Stimulated activated CD8-positive, alpha-beta memory T cell treated with anti-CD3 and anti-CD28 coated beads, Interleukin-12 subunit alpha, Interleukin-12 subunit beta, amount 100 ng/mL, for 4 hours (primary cell): ENCODE measurements at regions not wholly inside any gene's neighbourhood (a gene's known extent, or its start where the extent isn't known, plus 50 kb on each side); places are given as distances from the start of the nearest gene placed in this dataset.

Experiments
- DNase-seq: peaks from one replicate; pipeline ENCODE4 v3.0.0-alpha.2; 2020; ENCODE audit warnings: low read depth

DNA sequence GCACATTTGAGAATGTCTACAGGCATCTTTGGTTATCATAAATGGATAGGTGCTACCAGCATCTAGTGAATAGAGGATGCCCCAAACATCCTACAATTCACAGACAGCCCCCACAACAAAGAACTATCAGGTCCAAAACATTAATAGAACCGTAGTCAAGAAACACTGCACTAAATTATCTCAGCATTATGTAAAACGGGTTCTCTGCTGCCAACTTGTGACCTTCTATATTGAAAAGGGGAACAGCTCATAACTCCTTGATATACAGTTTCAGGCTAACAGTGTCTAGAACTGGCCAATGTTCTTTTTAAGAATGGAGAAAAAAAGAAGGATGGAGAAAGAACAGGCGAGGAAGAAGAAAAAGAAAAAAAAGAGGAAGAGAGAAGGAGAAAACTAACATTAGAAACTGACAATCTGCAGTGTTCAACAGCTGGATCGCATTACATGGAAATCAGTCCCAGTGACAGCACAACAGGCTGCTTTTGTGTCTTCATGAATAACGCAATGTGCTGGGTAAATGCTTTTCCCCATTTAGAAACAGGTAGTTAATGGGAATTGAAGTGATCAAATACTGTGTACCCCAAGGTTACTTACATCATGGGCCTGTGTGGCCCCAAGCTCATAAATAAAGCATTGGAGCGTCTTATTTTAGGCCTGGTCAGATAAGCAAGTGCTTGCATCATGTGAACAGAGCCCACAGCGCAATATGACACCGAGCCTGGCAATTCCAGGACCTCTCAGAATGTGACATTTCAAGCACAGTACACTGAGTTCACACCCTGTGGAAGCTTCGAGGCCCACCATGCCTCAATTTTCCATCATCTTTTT is 339.5 kb downstream of the DHX15 start:
- DNase-seq, result no peak

DNA sequence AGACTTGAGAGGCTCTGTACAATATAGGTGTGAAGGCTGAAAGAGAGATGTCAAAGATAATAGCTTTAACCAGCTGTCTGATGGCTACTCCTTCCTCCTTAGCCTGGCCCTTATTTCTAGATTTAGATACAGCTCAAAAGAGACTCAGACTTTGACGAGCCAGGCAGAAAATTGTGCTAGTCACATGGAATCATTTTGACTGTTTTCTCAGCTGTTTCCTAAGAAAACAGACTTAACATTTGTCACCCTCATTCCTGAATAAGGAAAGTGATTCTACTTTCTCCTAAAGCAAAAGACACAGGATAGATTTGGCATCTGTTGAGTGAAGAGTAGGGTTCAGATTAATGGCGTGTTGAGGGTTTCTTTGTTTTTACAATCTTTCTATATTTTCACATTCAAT is 340.7 kb downstream of the DHX15 start:
- DNase-seq, result no peak

DNA sequence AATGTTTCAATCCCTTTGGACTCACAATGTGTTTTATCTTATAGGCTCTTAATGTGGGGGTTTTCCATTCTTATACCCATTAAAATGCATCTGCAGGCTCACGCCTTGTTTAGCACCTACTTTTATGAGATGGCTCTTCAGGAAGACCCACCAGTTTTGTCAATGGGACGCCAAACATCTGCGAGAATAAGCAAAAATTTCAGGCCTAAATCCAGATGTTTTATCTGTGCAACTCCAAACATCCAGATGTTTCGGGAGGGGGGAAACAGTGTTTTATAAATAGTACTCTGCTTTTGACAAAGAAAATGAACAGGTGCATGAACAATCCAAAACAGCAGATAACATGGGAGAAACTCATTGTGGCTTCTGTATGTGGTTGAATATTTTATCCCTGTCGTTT is 342.8 kb downstream of the DHX15 start:
- DNase-seq, result no peak

DNA sequence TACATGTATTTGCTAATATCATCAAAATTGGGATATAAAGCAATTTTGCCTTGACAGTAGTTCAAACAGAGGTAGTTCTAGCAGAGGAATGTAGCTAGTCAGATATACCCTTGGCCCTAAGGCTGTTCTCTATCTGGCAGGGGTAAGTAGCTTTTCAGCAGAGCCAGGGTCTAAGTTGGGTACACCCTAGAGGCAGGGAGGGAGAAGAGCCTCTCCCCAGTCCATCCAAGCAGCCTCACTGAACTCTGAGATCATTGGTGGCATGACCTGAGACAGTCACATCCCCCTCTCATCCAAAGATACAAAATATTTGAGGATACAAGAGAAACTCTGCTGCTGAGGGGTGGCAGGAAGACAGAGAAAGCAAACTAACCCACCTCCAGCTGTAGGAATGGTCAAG is 343.7 kb downstream of the DHX15 start:
- DNase-seq, result no peak

DNA sequence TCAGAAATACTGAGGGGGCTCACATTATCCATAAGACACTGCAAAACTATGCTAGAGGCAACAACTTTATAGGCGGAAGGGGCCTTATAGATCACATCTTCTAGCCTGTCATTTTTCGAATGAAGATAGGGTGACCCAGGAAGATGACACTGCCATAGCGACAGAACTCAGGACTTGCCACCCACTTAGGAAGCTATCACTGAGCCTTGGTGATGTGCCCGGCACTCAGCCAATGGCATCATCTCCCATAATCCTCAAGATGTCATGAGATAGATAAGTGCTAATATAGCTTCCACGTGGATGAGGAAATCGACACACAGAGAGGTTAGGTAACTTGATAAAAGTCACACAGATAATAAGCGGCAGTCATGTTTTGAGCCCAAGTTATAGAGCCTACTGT is 346.6 kb downstream of the DHX15 start:
- DNase-seq, result no peak

DNA sequence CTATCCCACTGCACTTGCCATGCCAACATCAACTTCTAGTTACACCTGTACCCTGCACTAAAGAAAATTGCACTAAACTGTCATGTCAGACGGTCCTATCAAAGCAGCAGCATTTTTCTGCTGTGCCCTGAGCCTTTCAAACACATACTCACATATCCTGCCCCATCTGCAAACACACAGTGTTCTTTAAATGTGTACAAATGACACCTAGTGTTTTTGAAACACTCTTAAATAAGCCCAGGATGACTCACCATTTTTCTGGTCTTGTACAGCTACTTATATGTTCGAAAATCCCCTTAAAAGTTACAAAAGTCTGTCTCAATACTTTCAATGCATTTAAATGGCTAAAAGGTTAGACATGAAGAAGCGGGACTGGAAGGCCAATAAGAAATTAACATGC is 346.7 kb upstream of the PPARGC1A start:
- DNase-seq, result no peak

DNA sequence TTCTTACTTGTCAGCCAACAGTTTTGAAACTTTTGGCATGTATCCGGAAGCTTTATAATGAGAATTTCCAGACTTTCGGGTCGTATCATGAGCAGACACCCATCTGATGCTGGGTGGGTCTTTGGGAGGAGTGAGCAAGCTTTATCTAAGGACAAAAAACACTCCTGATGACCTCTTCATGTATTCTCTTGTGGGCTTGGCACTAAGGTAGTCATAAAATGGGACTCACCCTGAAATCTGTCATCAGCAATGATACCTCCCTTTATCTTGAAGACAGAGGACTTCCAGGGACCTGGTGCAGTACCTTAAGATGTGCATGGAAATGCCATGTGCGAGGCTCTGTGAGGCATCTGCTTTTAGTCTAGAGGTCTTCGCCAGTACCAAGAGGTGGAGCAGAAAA is 346.3 kb upstream of the PPARGC1A start:
- DNase-seq, result no peak

DNA sequence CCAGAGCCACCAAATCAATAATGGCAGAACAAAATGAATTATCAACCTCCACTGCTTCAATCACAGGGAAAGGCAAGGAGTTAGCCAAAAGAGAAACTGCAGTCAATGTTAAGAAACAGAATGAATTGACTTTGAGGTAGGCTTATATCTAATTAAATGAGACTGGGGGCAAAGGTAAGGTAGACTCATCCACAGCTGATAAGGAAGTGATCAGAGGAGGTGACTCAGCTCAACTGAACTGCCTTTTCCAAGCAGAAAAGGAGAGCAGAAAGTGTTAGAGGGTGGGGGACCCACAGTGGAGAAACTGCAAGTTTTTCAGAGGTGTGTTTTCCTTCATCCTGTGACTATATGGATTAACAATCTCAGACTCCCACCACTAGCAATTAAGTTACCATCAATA is 345.8 kb upstream of the PPARGC1A start:
- DNase-seq, result no peak

DNA sequence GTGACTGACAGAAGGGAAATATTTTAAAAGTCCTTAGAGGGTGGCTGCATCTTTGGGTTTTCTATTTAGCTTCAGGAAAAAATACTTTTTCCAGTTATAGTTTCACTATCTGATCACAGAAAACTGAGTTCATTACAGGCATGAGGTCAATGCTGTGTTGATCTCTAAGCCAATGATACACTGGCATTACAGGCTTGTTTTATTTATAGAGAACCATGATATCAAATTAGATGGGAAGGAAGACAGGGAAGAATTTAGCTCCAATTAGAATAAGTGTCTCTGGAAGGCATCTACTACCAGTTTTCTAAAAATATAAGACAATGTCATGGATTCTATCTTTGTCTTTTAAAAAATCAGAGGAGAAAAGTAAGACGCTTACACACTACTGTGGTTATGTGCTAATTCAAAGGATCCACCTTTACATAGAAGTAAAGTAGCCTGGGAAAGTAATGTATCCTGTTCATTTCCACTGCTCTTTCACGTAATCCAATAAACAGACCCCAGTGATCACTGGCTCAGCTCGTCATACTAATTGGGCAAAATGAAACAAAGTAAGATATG is 344.5 kb upstream of the PPARGC1A start:
- no peak for DNase-seq

DNA sequence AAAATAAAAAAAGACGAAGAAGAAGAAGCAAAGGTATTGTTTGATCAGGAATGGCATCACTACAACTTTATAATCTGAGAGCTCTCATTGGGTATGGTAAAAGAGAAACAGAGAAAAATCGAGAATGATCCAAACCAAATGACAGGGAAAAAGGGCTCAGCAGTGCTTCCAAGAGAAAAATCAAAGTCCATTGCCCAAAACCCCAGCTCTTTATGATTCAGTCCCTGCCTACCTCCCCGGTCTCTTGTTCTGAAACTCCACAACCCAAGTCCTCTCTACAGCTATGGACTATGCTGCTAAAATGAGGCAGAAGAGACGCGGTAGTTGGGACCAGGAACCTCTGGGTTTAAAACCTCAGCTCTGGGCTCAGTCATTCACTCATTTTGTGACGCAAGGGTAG is 341.1 kb upstream of the PPARGC1A start:
- no peak for DNase-seq

DNA sequence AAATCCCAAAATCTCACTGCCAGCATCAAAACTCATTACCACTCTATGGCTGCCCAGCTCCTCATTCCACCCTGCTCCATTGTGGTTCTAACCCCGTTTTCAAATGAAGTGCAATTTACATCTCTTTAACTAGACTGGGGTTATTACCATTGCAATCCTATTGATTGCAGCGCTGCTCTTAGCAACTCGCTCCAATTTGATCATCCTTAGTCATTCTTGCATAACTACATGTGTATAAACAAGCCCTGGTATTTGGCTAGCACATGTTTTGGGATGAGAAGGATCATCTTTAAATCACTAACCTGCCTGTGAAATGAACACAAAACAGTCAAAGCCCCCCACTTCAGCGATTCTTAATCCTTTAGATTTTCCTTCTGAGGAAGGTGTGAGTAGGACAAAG is 340.1 kb upstream of the PPARGC1A start:
- DNase-seq, result no peak

DNA sequence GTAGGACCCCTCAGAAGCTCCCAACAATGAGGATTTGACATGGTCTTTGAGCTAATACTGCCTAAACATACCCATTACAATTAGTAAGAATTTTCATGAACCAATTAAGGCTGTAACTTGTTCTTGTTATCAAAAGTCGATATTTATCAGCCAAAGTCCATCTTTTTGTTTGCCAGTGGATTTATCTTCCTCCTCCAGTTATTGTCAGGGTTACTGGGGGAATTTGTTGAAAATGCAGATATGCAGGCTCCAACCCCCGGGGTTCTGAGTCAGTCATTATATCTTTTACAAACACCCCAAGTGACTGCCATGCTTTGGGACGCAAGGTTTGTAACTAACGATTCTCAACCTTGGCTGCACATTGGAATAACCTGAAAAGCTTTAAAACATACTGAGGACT is 338.8 kb upstream of the PPARGC1A start:
- no peak for DNase-seq

DNA sequence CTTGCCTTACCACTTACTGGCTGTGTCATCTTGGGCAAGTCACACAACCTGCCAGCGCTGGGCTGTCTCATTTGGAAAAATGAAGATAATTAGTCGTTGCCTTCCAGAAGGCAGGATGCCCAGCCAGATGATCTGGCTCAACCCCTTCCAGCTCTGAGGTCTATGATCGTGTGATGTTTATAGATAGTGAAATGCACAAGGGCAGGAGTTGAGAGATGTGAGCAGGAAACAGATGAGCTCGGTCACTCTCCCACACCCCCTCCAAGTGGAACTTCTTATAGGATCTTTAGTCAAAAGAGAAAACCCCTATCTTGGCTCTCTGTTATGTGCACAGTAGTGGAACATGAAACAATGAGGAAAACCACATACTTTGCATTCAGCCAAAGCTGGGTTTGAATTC is 336.8 kb upstream of the PPARGC1A start:
- DNase-seq, result no peak

DNA sequence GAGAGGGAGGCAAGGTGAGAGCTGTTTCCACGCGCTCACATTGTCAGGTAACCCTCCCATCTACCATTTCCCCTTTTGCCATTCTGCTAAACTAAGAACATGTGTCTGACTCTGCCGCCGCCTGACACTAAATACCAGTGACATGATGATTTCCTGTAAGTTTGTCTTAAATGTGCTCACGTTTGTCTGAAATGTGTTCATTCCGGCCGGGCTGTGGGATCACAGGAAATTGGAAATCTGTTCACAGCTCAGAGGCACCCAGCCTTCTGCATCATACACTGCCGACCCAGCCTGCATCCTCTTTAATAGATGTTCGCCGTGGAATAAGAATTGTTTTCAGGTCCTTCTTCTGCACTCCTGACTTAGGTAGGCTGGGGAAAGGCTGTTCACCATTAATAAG is 336.2 kb upstream of the PPARGC1A start:
- no peak for DNase-seq

DNA sequence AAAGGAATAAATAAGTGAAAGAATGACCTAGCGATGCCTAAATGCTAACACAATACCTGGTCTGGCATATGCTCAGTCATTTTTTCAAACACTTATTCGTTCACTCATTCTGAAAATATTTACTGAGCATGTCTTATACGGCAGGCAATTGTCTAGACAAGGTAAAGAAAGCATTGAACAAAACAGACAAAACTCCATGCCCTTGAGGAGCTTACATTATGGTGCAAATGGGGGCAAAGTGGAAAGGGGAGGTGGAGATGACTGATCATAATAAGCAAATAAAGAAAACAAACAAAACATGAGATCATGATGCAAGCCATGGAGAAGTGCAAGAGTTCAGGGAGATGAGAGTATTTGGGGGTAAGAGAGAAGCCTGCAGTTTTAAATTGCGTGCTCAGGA is 334.6 kb upstream of the PPARGC1A start:
- DNase-seq, result no peak

DNA sequence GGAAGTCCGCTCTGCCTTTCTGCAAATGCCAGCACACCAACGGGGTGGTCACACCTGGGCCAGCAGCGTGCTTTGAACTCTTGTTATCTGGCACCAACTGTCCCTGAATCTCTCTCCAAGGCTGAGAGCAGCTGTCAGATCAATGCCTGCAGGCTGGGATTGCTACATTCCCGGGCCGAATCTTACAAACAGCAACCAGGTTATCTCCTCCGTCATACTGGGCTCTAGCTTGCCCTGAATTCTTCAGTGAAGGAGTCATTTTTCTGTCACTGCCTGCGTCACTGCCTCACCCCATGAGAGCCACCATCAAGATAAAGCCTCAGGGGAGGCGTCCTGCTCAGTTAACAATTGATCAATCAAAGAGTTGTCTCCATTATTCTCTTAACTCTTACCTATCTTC is 329.4 kb upstream of the PPARGC1A start:
- no peak for DNase-seq

DNA sequence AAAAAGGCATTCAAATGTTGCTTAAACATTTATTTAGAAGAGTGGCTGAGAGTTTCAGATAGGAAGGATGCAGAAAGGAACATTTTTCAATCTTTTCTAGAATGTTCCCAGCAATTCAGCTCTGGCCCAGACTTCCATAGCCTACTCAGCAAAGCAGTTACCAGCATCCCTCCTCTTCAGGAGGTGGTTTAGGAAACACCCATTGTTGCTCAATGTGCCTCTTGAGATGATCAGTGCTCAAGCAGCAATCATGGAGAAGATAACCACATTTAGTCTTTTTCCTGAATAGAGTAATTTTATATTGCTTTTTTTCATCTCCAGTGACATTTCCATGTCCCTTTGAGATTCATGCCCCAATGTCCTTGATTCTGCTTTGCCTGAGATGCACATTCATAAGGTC is 328.7 kb upstream of the PPARGC1A start:
- no peak for DNase-seq

DNA sequence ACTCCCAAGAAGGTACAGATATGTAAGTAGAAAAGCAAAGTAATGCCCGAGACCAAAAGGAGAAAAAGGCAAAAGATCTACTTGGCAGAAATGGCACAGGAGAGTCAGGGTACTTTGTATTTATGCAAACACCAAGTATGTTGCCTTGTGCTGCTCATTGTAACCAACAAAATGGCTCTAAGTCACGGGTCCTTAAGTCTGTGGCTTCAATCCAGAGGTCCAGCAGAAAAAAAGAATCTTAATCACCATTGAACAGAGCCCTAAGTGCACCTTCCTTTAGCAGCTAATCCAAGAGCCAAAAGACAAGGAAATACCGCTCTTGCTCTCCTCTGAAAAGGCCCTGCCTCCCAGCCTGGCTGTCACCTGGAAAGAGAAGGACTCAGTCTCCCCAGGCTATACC is 324.9 kb upstream of the PPARGC1A start:
- DNase-seq, result no peak

DNA sequence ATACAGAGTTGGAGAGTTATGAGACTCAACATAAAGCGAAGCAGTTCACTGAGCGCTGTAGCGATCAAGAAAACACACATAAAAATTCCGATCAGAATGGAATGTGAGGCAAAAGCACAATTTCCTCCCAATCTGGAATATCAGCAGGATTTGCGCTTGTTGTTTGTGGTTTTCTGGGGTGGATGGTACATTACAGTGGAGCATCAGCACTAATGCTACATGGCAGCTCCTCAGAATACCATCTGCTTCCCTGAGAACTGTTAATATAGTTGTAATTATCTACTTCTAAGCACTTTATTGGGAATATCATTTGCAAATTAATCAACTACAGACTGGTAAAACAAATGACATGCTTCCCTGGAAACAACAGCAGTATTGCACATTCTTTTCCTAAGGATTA is 324.1 kb upstream of the PPARGC1A start:
- no peak for DNase-seq

DNA sequence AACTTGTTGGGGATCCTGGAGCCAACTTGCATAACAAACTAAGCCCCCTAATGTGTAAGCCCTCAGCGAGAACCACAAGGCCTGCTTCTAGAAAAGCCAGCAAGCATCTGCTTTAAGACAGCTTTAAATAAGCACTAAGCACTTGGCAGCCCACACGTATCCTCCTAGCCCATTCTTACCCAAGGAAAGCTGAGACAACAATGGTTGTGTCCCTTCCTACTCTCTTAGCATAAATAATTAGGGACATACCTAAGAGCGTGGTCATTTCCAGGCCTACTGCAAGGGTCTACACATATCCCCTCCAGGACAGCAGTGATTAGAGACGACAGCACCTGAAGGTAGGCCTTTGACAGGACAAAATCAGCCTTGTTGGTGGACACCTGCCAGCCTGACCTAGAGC is 322.8 kb upstream of the PPARGC1A start:
- no peak for DNase-seq

DNA sequence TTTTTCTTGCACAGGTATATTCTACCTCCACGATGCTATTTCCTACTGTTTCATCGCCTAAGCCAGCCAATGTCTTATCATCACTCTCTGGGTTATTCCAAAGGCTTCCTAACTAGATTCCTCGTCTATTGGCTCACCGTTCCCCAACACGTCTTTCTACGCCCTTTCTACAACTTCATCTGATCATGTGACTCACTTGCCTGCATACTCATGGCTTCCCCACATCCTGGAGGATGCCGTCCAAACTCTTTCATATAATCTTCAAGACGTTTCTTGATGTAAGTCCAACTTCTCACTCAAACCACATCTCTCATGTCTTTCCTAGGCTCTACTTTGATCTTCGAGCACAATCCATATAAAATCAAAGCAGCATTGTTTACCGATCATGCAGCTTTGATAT is 322.0 kb upstream of the PPARGC1A start:
- DNase-seq, result no peak

DNA sequence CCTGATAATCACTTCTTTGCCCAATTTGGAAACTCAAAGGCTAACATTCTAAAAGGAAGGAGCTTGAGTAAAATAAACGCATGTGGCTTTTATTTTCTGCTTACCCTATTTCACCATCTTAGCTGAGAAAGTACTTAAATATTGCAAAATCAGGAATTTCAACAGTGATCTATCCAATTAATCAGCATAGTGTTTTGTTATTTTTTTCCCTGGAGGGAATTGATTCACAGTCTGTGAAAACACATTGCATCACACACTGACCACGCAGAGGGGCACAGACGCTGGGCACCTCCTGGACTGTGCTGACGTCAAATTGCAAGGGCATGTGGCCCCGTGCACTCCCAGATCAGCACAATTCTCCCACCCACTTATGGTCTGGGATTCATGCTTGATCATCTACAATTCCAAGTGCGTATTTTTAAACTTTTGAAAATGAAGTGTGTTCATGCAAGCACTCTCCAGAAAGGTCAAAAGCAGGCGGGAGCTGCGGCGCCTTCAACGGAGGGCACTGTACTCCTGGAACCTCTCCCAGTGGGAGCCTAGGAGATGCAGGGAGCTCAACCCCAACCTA is 320.6 kb upstream of the PPARGC1A start:
- no peak for DNase-seq

DNA sequence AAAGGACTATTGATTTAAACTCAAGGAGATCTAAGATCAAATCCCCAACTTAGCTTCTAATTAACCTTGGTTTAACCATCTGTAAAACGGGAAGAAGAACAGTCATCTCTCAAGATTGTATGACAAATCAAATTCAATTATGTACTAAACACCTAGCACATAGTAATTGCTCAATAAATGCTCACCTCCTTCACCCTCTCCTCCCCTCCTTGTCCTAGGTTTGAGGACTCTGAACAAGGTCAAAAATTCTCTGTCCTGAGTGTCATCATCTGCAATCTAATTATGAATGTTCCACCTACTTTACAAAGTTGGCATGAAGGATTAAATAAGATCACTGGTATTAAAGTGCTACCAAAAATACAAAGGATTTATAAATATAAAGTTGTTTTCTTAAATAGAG is 320.1 kb upstream of the PPARGC1A start:
- no peak for DNase-seq

DNA sequence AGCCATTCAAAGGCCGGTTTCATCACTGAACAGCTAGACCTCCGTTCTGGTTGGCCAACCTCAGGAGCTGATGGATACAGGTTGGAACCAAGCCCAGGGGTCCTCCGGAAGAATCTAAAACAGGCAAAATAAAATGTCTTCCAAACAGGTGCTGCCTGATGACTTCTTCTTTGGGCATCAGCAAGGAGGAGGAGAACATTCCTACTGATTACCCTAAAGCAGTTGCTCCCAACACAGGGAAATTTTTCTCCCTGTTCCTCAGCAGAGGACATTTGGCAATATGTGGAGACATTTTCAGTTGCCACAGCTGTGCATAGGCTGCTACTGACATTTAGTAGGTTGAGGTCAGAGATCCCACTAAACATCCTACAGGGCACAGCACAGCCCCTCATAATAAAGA is 319.3 kb upstream of the PPARGC1A start:
- DNase-seq, result no peak
